ENCODE measurements at regions not wholly inside any gene's neighbourhood (a gene's known extent, or its start where the extent isn't known, plus 50 kb on each side); places are given as distances from the start of the nearest gene placed in this dataset.

GRCh38 chr5:135269199-135269598 is 129.8 kb downstream of the MACROH2A1 start:
- TF ChIP-seq CTCF (IDR thresholded peaks at IDR 0.05; ENCODE audit: low read depth, low read length) (no peak), EZH2phosphoT487 (IDR thresholded peaks at IDR 0.05; ENCODE audit: low read depth) (no peak)

Data from OCI-LY3 (cell line).